ENCODE measurements at regions not wholly inside any gene's neighbourhood (a gene's known extent, or its start where the extent isn't known, plus 50 kb on each side); places are given as distances from the start of the nearest gene placed in this dataset.

DNA sequence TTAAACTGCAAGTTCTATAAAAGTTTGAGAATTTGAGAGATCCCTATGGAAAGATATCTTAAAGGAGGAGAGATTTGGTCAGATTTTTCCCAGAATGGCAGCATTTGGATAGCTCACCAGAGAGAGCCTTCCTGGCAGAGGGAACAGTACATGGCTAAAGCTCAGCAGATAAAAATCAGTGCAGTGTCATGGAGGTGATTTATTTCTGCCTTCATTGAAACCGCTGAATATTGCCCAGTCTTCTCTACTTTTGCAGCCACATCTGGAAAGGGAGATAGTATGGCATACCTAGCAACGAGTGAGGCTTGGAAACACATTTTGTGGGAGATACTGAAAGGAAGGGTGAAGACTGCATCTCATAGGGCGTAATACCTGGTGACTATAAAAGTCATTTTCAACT, 155.2 kb downstream of the RFC3 start:
- H3K27ac ChIP-seq (ENCODE audit: insufficient read depth, low read length), result no peak overlapping the region
- no peaks in the 10 kb centered on the region for H3K27me3 ChIP-seq (ENCODE audit: control insufficient read depth, insufficient read depth, low read length)
- no peak for ATAC-seq (ENCODE audit: low read depth)
- no peaks in the 10 kb centered on the region for H3K9me1 ChIP-seq (ENCODE audit: insufficient read depth, low read length)
- H4K8ac ChIP-seq (ENCODE audit: low read depth in 2 of 2, low read length in 2 of 2), result no peak overlapping the region
- no peak overlapping the region for H4K5ac ChIP-seq (ENCODE audit: low read depth, low read length)
- TF ChIP-seq CEBPB (IDR thresholded peaks at IDR 0.05; ENCODE audit: low read depth, low read length), result no peak
- no peak for TF ChIP-seq MAZ (IDR thresholded peaks at IDR 0.05; ENCODE audit: borderline replicate concordance, low read depth, low read length)
- TF ChIP-seq FOS (IDR thresholded peaks at IDR 0.05; ENCODE audit: low read depth, low read length), result no peak
- TF ChIP-seq MAFK (IDR thresholded peaks at IDR 0.05; ENCODE audit: low read depth, low read length), result no peak
- TF ChIP-seq RFX5 (IDR thresholded peaks at IDR 0.05; ENCODE audit: low read depth, low read length), result no peak
- TF ChIP-seq NFE2L2 (IDR thresholded peaks at IDR 0.05; ENCODE audit: low read depth, low read length), result no peak
- TF ChIP-seq POLR2A (IDR thresholded peaks at IDR 0.05; ENCODE audit: low read depth, low read length), result no peak
- TF ChIP-seq RCOR1 (IDR thresholded peaks at IDR 0.05; ENCODE audit: insufficient replicate concordance, low read length), result no peak
- TF ChIP-seq SMC3 (IDR thresholded peaks at IDR 0.05; ENCODE audit: low read depth, low read length), result no peak
- no peaks in the 10 kb centered on the region for H3K9me3 ChIP-seq (ENCODE audit: control insufficient read depth, insufficient read depth, low read length)
- ChIA-PET CTCF (no interaction called here), POLR2A (ENCODE audit: unreplicated experiment) (no interaction called here)
- dilution Hi-C loops (cut with HindIII; ENCODE audit: low sequenced_read_pairs, unreplicated experiment) (no loop called here), in situ Hi-C loops (cut with MboI; ENCODE audit: low sequenced_read_pairs) (no loop called here), intact Hi-C loops (cut with micrococcal nuclease) (no loop called here)
- H3K4me3 ChIP-seq (ENCODE audit: insufficient read depth, low read depth, low read length), result no peak overlapping the region
- no peaks in the 10 kb centered on the region for H3K36me3 ChIP-seq (ENCODE audit: control insufficient read depth, insufficient read depth, low read length)
- WGBS, 2 experiments (ENCODE audit: extremely low coverage in 2 of 2, insufficient read length in 1 of 2), result no CpG with 5 or more reads among the region's 3 CpGs
- H2BK20ac ChIP-seq (ENCODE audit: low read depth, low read length), result no peak overlapping the region
- H2AFZ ChIP-seq (replicated peaks; ENCODE audit: low read length, poor library complexity), result no peak overlapping the region
- BruUV-seq (replicated peaks), result no TSS peak
- H3K23ac ChIP-seq (ENCODE audit: low read depth, low read length), result no peak overlapping the region
- no peak overlapping the region for H3K18ac ChIP-seq (ENCODE audit: low read depth, low read length)
- no peak overlapping the region for H3K56ac ChIP-seq (ENCODE audit: extremely low read depth, insufficient read depth, low read length)
- no peak overlapping the region for H2BK5ac ChIP-seq (ENCODE audit: low read depth, low read length, poor library complexity, severe bottlenecking)
- no peak overlapping the region for H3K4me2 ChIP-seq (ENCODE audit: low read depth, low read length)
- no peak for DNase-seq
- no peaks in the 10 kb centered on the region for H3K79me1 ChIP-seq (ENCODE audit: low read depth in 1 of 2, low read length in 2 of 2)
- no peak overlapping the region for H4K91ac ChIP-seq (ENCODE audit: insufficient read depth, low read depth, low read length)
- no peak overlapping the region for H2BK120ac ChIP-seq (ENCODE audit: low read depth, low read length)
- no peak overlapping the region for H3K9ac ChIP-seq (ENCODE audit: low read depth, low read length)
- H3K14ac ChIP-seq (replicated peaks; ENCODE audit: low read depth, low read length), result no peak overlapping the region
- H2AK9ac ChIP-seq (replicated peaks; ENCODE audit: low read depth, low read length, poor library complexity), result no peak overlapping the region
- no peak overlapping the region for H3K4ac ChIP-seq (ENCODE audit: low read depth, low read length)
- no peak overlapping the region for H2BK15ac ChIP-seq (ENCODE audit: low read depth, low read length)
- no peaks in the 10 kb centered on the region for H4K20me1 ChIP-seq (ENCODE audit: insufficient read depth, low read length)
- H3K4me1 ChIP-seq (ENCODE audit: control insufficient read depth, insufficient read depth, low read length), result no peaks in the 10 kb centered on the region
- no peak overlapping the region for H2AK5ac ChIP-seq (ENCODE audit: low read depth, low read length)

Data from IMR-90 (cell line).